OCI-M2 (cell line): ENCODE measurements at regions not wholly inside any gene's neighbourhood (a gene's known extent, or its start where the extent isn't known, plus 50 kb on each side); places are given as distances from the start of the nearest gene placed in this dataset.

Experiments used
- DNase-seq: peaks from one replicate; lab custom pipeline; 2025; ENCODE audit not compliant: unreplicated experiment; lab: John Stamatoyannopoulos, UW

DNA sequence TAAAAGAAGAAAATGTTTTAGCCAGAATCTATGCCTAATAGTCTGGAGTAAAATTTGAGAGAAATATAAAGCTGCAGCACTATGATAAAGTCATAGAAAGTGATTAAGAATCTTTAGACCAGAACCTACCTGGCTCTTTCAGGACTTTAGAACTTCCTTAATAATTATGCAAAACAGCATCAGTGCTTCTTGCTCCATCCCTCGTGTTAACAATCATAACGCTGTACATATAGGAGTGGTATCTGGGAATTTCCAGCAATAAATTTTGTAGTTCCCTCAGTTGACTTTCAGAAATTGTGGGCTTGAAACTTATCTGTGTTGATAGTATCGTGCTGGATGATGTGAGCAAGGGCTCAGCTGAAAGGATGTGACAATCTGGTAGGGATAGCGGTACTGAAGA, 102.1 kb upstream of the RASGEF1B start:
- no peak for DNase-seq

DNA sequence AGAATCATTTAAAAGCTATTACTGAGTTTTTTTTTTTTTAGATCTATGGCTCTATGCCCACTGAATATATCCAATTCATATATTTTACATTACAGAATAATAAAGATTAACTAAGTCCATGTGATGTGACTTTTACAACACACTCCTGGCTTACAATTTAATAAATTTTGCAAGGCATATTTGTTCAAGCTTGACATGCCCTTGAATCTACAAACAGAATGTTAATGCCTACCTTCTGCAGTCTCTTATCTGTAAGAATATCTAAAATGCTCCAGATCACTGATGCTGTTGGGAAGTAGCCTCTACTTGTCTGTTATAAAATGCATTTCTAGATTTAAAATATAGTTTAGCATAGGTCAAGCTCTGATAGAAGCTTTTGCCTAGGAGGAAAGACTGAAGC, 100.7 kb upstream of the RASGEF1B start:
- no peak for DNase-seq

DNA sequence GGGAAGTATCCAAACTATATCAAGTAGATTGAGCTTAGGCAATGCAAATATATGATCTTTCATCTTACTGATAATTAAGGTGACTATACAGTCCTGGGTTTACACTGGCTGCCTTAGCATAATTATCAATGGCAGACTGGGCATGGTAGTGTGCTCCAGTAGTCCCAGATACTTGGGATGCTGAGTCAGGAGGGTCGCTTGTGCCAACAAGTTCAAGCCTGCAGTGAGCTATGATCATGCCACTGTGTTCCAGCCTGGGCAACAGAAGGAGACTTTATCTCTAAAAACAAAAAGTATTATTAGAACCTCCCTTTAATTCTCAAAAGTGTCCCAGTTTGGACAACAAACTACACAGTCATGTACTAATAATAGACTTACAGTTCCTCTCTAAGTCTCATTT, 99.4 kb upstream of the RASGEF1B start:
- no peak for DNase-seq

DNA sequence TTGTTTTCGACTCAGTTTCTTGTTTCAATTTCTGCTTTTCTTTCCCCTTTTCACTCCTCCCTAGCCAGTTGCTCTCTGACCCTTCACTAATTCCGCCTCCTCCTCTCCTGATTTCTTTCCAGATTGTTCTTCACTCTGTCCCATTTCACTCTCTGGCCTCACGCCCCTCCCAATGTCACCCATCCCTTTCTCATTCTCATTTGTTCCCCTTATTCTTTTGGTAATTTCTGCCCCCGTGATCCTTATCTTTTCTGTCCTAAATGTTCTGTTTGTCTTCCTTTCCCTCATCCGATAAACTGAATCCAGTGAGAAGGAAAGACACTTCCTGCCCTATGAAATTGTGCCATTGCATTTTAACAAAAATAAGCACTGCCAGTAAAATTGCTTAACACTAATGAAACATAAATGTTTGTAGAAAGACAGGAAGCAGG, 94.5 kb upstream of the RASGEF1B start:
- no peak for DNase-seq

DNA sequence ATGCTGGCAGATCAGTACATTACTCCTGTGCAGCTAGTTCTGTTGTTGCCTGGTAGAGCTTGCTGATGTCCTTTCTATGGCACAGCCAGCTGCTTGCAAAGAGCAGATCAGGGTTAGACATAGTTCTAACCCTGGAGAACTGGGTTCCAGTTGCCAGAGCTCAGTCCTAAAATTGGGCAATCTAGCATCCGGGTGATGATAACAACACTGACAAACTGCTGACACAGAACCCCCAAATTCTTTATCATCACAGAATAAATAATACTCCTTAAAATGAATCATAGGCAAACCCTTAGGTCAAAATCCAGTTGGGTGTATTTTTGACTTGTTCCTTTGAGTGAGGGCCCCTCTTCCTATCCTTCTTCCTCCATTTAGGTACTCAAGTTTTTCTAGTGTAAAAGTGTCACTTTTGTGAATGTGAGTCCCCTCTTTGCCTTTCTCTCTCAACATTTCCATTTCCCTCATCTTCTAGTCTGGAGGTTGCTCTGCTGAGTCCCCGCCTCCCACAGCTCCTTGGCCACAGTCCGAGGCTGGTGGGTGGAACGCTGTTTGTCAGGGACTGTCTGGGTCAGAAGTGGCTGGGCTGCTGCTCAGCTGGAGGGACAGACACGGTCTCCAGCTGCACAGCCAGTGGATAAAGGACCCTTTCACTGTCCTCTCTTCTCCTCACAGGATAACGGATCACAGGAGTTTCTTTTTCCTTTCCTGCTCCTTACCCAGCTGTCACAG, 93.6 kb upstream of the RASGEF1B start:
- no peak for DNase-seq

DNA sequence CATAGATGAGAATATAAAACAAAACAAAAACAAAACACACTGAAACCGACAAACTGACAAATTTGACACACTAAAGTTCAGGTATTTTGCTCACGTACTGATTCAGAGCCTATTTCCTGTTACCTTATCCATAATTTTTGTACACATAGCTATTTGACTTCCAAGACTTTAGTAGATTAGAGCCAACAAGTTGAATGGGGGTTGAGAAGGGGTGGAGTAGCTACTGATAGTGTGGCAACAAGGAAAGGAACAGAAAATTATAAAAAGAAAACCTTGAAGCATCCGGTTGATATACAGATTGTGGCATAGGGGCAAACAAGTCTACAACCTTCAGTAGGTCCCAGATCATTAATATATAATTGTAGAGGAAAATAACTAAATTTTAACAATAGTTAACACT, 92.3 kb upstream of the RASGEF1B start:
- no peak for DNase-seq

DNA sequence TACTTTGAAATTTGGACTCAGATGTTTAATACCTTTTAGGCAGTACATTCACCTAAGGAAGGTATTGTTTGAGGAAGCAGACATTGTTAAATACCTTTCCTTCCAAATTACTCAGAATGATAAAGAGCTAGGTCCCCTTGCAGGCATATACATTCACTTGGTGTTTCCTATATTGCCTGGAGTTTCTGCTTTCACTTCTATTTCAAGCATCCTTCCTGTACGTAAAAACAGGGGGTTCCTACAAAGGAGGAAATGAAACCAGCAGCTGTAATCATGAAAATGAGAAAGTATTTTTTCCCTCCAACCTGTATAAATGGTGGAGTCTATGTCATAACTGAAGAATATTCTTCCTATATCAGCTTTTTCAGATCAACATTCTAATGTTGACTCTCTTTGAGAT, 90.4 kb upstream of the RASGEF1B start:
- DNase-seq = no peak

DNA sequence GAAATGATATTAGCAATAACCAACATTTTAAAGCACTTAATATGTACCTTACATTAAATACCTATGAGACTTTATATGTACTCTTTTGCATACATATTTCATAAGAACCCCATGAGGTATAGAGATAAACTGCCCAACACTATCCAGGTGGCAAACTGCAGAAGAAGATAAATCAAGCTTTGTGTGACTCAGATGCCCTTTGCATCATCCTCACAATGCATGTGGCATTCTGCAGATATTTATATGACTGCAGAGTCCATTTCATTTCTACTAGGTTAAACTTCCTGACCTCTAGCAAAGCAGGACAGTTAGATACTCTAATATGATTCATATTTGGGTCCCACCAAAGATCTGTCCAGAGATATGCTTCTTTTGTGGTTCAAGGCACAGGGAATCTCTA, 85.6 kb upstream of the RASGEF1B start:
- DNase-seq = no peak

DNA sequence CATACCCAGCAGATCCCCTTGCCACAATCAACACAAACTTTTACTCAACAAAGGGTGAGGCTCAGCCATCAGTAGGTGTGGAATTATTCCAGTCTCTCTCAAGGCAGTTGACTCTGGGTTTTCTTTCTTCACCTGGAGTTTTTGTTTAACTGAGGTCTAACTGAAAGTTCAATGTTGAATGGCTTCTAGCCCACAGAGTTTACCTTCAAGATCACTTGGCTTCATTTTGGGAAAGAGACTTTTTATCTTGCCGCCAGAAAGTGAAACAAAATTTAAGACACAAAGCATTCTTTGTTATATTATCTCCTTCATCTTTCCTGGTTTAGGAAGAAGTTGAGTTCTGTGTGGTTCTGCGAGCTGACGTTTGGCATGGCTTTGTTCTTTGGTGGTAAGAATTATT, 83.8 kb upstream of the RASGEF1B start:
- DNase-seq = no peak

DNA sequence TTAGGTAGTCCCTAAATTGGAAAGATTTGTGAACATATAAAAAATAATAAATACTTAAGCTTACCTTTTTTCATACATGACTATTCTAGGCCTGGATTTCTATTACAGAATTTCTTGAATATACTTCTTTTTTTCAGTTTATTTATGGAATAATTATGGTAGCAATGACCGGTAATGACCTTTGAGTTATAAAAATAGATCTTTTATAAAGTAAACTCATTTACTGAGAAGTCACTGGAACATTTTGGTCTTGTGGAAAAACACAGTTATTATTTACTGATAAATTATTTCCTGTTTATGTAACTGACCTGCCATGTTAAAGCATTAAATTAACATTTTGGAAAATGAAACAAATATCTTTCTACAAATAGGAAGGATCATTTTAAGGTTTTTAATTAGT, 80.4 kb upstream of the RASGEF1B start:
- no peak for DNase-seq

DNA sequence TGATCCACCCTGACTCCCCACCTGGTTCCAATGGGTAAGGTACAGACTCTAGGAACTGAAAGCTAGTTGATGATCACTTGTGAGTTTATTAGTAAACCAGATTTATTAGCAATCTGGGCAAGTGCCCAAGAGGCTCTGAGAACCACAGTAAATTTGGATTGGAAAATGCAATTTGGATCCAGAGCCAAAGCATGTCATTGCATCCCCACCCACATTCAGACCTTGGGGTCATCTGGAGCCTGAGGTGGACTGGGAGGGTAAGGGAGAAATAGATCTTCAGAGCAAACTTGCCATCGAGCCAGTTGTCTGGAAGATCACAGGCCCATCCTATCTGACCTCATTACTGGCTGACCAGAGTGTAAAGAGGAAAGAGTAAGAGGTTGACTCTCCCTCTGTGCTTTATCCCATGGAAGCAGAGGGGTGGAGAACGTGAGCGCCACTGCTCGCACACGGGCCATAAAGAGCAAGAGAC, 78.7 kb upstream of the RASGEF1B start:
- DNase-seq = no peak

DNA sequence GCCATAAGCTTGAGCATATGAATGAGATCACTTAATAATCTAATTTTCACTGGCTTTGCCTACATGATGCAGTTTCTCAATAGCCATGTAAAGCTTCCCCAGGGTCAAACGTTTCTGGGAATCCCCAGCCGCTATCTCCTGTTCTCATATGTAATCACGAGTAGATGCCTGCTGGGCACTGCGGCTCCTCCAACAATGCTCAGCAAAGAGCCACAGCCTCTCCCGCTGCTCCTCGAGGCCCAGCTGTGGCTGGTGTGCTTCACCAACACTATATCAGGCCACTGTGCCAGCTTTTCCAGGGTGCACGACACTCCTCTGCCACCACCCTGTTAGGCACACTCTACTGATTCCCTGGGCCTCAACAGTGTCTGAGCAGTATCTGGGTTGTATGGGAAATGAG, 78.3 kb upstream of the RASGEF1B start:
- no peak for DNase-seq

DNA sequence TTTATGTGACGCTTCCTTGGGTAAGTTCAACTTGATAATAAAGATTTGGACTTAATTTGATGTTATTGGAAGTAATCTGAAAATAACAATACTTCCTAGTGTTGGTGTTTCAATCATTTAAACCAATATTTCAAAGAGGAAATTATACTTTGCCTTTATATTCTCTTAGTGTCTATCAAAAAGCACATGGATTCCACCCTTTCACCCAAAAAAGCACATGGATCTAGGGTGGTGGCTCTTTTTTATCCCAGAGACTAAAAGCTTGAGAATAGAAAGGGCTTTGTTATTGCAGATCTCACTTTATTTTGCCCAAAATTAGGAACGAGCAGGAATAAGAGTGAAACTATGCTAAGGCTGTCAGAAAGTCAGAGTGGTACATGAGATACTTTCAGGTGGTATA, 75.1 kb upstream of the RASGEF1B start:
- DNase-seq = no peak

DNA sequence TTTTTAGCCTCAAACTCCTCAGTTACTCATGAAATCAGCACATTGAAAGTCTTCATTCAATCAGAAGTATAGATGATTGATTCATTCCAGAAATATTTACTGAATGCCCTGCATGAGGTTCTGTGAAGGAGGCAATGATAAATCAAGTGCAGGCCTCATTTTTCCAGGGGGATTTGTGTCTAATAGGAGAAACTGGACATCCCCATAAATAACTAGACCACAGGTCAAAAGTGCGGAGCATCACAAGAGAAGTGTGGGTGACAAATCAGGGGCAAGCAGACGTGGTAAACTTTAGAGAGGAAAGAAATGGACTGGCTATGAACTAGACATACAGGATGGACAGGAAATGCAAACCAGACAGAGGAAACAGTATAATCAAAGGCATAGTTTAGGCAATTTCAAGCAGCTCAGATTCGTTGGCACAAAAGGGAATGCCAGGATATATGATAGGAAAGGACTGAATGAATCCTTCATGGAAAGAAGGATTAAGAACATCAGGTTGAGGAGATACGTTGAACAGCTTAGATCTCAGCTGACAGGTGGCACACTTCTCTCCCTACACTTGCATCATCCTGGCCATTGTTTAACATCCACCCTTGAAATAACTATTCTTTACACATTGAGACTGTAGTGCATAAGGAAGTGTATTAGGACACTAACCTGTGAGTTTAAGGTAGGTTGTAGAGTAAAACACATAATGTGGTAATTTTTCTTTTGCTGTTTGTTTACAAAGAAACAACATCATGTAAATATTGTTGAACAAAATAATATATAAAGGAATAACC, 69.6 kb upstream of the RASGEF1B start:
- no peak for DNase-seq

DNA sequence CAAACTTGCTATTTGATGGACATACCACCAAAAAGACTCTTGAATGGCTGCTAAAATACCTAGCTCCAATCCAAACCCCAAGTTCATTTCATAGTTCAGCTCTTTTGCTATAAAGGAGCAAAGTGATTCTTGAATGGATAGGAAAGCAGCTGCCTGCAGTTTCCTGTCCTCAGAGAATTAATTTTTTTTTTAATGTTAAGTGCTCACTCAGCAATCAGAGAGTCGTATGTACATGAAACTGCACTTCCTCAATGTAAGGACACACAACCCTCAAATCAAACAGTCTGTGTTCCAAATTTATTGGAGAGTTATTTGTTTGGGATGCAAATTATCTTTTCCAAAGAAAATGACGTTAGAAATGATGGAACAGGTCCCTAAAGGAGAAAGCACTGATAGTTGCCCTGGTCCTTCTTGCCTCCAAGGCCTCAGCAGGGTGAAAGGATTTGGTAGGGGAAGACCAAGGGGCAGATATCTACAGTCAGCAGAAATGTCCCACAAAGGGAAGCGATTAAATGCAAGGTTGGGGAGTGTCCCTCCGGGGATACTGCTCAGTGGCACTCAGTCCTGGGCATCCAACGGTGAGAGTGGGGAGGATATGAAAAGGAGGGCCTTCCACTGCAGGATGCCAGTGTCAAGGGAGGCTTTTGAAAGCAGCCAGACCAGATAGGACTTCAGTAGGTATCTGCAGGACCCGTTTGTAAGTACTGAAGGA, 67.2 kb upstream of the RASGEF1B start:
- no peak for DNase-seq

DNA sequence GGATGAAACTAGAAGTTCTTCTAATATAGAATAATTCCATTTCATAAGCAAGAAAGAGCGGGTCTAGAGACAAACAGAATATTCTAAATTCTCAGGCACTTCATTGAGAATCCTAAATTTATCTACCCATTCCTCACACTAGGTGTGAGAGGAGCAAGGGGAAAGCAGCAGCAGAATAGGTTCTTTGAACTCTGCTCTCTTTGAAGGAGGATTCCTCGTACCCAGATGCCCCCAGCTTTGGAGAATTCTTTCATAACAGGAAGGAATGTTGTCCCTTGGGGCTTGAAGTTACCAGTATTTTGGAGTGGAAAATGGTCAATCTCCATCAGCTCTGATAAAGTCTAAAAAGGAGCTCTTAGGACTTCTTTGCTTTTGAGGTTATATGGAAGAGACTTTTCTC, 59.7 kb upstream of the RASGEF1B start:
- DNase-seq = no peak

DNA sequence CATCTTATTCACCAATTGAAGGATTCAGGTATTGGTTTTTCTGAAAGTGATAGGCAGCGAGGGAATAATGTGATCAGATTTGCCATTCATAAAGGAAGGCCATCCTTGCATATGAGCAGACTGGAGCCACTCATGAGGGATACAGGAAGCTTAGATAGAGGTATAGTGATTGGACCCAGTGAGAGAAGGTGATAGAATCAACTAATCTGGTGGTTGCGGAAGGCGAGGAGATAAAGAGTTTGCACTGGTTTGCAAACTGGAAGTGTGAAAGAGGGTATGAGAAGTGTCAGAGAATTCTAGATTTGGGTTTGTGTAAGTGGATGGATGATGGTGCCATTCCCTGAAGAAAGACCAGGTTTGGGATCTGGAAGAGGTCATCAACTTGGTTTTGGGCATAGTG, 57.3 kb upstream of the RASGEF1B start:
- no peak for DNase-seq

DNA sequence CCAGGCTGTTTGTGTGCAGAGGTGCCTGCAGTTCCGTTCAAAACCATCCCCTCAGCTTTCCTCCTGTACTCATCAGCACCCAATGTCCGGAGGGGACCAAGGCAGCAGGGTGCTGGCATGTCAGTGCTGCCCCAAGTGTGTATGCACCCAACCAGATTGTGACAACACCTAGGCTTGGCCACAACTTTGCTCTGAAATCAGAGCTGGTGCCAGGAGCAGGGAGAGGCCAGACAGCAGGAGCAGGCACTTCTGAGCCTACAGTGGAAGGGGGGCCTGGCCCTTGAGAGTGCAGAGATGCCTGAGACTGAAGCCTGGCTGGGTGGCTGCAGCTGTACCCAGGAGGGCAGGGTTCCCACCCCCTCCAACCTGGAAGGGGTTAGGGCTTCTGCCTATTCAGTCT, 56.5 kb upstream of the RASGEF1B start:
- no peak for DNase-seq

DNA sequence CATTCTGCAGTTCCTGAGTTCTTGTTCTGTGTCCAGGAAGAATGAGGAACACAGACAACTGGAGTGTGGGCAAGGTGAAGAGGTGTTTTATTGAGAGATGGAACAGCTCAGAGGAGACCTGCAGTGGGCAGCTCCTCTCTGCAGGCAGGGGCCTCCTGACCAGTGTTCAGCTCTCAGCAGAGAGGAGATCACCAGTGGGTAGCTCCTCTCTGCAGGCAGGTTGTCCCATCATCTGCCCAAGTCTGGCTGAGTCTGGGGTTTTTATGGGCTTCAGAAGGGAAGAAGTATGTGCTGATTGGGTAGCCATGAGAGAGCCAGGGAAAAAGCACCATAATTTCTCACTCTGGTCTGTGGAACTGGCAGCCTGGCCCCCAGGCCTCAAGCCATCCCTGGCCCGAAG, 56.0 kb upstream of the RASGEF1B start:
- DNase-seq = no peak

DNA sequence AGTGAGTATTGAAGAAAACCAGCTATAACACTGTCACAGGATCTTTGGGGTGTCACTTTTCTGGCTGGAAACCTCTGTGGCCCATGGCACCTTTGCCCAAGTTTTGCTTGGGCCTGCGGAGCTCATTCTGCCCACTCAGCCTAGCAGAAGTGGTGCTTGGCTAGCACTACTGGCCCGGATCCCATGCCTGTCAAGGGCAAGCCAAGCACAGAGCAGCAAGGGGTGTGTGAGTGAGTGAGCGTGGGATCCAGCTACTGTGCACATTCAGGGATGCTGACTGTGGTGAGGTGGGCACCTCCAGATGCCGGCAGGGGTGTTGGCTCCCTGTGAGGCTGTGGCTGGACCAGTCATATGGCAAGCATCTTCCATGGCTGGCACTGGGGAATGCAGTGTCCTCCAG, 55.4 kb upstream of the RASGEF1B start:
- no peak for DNase-seq

DNA sequence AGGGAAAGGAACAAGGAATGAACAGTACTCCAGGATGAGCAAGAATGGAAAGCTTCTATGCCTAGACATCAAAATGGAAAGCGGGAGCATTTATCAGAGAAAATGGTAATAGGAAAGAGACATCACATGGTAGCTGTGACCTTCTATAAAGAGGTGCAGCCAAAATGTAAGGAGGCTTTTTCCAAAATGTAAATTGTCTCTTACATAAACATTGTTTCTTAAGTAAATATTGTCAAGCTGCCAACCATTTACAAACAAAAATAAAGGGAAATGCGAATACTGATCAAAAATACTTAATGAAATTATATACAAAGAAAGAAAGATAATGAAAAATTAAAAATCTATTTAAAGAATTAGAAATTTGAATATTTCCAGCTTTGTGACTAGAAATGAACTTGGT, 55.0 kb upstream of the RASGEF1B start:
- DNase-seq = no peak
